ENCODE measurements at regions not wholly inside any gene's neighbourhood (a gene's known extent, or its start where the extent isn't known, plus 50 kb on each side); places are given as distances from the start of the nearest gene placed in this dataset.
"Not testable (repeated sequence)": the region's sequence is repeated elsewhere in the genome, so short reads cannot be mapped to it uniquely, and the experiment has no call there.

DNA sequence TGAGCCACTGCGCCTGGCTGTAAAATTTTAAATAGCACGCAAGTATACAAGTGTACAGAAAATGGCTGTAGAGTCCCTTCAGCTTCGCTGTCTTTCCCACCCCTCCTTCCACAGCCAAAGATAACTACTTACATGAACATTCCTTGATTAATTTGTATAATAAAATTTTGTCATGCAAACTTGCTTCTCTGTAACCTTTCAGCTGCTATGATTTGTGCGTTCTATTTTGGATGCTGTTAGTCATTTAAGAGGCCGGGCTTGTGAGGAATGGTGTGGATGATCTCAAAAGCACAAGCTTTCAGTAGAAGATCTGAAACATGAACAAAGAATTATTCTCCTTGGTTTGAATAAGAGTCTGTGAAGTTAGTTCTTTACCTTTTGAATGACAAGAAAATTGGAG lies 115.0 kb upstream of the TLE1 start:
- no peak for DNase-seq (ENCODE audit: extremely low read depth, low read depth)
- TF ChIP-seq, protein P1, sequence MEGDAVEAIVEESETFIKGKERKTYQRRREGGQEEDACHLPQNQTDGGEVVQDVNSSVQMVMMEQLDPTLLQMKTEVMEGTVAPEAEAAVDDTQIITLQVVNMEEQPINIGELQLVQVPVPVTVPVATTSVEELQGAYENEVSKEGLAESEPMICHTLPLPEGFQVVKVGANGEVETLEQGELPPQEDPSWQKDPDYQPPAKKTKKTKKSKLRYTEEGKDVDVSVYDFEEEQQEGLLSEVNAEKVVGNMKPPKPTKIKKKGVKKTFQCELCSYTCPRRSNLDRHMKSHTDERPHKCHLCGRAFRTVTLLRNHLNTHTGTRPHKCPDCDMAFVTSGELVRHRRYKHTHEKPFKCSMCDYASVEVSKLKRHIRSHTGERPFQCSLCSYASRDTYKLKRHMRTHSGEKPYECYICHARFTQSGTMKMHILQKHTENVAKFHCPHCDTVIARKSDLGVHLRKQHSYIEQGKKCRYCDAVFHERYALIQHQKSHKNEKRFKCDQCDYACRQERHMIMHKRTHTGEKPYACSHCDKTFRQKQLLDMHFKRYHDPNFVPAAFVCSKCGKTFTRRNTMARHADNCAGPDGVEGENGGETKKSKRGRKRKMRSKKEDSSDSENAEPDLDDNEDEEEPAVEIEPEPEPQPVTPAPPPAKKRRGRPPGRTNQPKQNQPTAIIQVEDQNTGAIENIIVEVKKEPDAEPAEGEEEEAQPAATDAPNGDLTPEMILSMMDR (IDR thresholded peaks at IDR 0.05; ENCODE audit: low read depth, low read length) = no peak

DNA sequence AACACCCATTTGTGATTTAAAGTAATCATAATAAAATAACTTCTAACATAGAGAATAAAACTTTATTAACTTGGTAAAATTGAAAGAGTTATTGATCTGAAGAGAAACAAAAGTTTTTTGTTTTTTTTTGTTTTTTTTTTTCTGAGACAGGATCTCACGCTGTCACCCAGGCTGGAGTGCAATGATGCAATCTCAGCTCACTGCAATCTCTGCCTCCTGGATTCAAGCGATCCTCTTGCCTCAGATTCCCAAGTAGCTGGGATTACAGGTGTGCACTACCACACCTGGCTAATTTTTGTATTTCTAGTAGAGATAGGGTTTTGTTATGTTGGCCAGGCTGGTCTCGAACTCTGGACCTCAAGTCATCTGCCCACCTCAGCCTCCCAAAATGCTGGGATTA lies 116.5 kb upstream of the SPATA31D4 start:
- not testable (repeated sequence) for DNase-seq (ENCODE audit: extremely low read depth, low read depth)

DNA sequence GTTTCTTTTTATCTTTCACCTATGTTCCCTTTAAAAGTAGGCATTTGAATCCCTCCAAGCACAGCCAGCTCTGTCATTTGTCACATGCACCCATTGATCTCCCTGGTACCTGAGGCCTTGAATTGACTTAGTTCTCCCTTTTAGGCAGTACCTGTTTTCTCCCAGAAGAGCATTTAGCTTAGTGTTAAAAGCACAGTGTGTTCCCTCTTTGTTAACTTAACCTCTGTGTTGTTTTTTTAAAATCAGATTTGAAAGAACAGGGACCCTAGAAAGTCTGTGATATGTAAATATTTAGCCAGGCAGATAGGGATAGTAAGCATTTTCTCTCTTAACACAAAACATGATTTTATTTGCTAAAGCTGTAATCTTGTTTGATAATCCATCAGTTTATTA lies 113.8 kb upstream of the SPATA31D4 start:
- TF ChIP-seq, protein P1 (IDR thresholded peaks at IDR 0.05; ENCODE audit: low read depth, low read length) = no peak

DNA sequence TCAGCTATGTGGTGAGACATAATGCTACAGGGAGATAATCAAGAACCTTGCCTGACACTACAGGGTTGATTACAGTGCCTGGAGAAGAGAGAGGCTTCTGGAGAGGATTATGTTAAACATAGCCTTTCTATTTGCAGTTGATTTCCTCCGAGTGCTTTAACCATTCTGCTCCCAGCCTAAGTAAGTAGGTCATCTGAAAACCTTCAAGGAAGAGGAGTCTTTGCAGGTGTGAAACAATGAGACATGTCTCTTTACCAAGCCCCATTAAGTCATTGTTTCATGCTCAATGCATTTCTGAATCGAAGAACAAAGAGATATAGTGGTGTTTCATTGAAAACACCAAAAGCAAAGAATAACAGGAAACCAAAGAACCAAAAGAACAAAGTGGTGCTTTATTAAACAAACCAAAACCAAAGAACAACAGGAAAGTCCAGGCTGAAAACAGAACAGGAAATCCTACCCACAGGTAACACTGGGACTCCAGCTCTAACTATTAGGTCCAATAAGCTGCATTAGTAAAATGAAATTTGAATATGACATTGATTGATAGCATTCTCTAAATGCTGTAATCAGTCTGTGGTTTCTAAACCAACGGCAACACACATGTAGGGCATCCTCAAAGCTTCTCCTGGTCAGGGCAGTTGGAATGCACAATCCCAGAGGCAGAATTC lies 113.3 kb upstream of the SPATA31D4 start:
- no peak for DNase-seq (ENCODE audit: extremely low read depth, low read depth)
- TF ChIP-seq, protein P1 (IDR thresholded peaks at IDR 0.05; ENCODE audit: low read depth, low read length) = no peak

More for the DNA sequence above, 113.8 kb upstream of the SPATA31D4 start:
- no peak for DNase-seq (ENCODE audit: extremely low read depth, low read depth)

DNA sequence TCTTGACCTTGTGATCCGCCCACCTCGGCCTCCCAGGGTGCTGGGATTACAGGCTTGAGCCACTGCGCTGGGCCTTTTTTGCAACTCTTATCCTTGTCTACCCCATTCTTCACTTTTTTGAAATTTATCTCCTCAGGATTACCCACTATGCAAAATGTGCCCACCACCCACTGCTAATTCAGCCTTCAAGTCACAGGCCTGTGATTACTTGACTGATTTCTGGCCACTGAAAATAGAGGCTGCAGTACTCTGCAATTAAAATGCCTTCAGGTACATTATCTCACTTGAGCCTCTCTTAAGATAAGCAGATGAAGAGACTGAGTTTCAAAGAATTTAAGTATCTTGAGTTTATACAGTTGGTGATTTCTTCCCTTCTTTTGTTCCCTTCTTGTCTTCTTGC lies 112.4 kb upstream of the SPATA31D4 start:
- no peak for DNase-seq (ENCODE audit: extremely low read depth, low read depth)
- TF ChIP-seq, protein P1 (IDR thresholded peaks at IDR 0.05; ENCODE audit: low read depth, low read length) = no peak

DNA sequence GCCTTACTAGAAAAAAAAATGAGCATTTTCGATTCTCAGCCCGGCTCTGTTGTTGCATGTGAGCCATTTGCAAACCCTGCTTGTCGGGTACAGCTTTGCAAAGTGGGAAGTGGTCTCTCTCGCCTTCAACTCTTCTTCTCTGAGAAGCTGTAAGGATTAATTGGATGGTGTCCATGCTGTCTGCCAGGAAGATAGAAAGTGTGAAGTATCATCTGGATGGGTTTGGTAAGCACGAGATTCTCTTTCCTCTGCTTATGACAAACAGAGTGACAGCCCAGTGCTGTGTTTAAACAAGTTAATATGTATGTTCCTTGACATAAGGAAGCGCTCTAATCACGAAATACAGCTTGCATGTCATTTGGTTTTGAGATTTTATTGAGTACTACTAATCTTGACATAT lies 109.1 kb upstream of the SPATA31D4 start:
- no peak for DNase-seq (ENCODE audit: extremely low read depth, low read depth)
- TF ChIP-seq, protein P1 (IDR thresholded peaks at IDR 0.05; ENCODE audit: low read depth, low read length) = no peak

DNA sequence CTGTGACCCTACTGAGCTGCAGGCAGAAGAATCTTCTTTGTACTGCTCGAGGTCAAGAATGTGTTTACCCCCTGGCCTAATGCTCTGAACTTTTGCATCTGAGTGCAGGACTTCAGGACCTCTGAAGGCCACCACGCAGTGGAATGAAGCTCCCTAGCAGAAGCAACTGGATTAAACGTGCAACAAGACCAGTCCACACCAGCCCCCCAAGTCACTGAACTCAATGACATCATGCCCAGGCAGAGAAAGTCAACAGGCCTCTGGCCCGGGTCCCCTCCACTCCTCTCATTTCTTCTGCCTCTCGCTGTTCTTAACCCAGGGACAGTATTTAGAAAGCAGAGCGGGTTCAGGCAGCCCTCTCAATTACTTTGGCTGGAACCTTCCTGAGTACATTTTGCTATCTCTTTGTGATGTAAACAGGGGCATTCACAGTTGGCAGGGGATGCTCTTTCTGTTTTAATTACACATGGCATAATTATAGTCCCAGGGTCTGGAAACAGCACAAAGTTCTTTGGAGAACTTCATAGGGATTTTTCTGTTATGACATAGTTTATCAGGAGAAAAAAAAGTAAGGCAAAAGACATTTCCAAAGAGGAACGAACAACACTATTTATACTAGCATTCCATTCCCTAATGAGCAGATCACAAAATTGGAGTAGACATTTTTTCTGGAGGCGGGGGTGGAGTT lies 108.2 kb upstream of the SPATA31D4 start:
- TF ChIP-seq, protein P1 (IDR thresholded peaks at IDR 0.05; ENCODE audit: low read depth, low read length) = no peak
- DNase-seq (ENCODE audit: extremely low read depth, low read depth) = no peak

All from AG09319 (cell line).